Panc1 (cell line): ENCODE measurements at regions not wholly inside any gene's neighbourhood (a gene's known extent, or its start where the extent isn't known, plus 50 kb on each side); places are given as distances from the start of the nearest gene placed in this dataset.

ENCODE experiments used
- ATAC-seq: fragments of 200-7000 bp; cut with Tn5 transposase; 2 replicates; pipeline ENCODE4 v1.9.1; 2020; ENCODE audit warnings: mild to moderate bottlenecking, moderate library complexity
- BruUV-seq: library from RNA; stranded (reverse); fragments of 400-500 nt; replicated peaks from 2 replicates; lab custom pipeline; 2021; lab: Mats Ljungman, UMichigan
- CTCF ChIA-PET: fragments of 300-600 bp; sonication (Branson Sonifier 250); formaldehyde crosslinking; loops from one replicate; lab custom pipeline; 2022; ENCODE audit warnings: antibody characterized with exemption; lab: Charles Lee
- POLR2A ChIA-PET: fragments of 300-600 bp; sonication (Branson Sonifier 250); formaldehyde crosslinking; loops from one replicate; lab custom pipeline; 2022; ENCODE audit warnings: antibody characterized with exemption; lab: Charles Lee
- DNase-seq: peaks from one replicate; pipeline ENCODE4 v3.0.0-alpha.2; 2010; ENCODE audit warnings: low read depth, low spot score
- H3K27ac ChIP-seq: 2 replicates; pipeline ENCODE4 v1.5.1; 2011; ENCODE audit warnings: mild to moderate bottlenecking, low read length, inconsistent platforms
- H3K27me3 ChIP-seq: fragments of 200-500 bp; sonication (Bioruptor generic); 2 replicates; pipeline ENCODE4 v1.6.0; 2014; ENCODE audit warnings: low read length, inconsistent platforms; ENCODE audit not compliant: control insufficient read depth, insufficient read depth
- H3K36me3 ChIP-seq: fragments of 200-500 bp; sonication (Bioruptor generic); 2 replicates; pipeline ENCODE4 v1.5.1; 2014; ENCODE audit warnings: inconsistent platforms, mild to moderate bottlenecking, low read length, moderate library complexity; ENCODE audit not compliant: control insufficient read depth, insufficient read depth
- H3K4me1 ChIP-seq: 2 replicates; pipeline ENCODE4 v1.5.1; 2011; ENCODE audit warnings: inconsistent platforms, mild to moderate bottlenecking, low read length, moderate library complexity; ENCODE audit not compliant: control insufficient read depth, insufficient read depth
- H3K4me3 ChIP-seq, 2 experiments: 2 replicates each; pipeline ENCODE4 v1.5.1; 2011 to 2012; ENCODE audit warnings: low read depth in 2 of 2, low read length in 2 of 2, mild to moderate bottlenecking in 2 of 2, inconsistent platforms in 1 of 2, moderate library complexity in 1 of 2
- H3K9me3 ChIP-seq: fragments of 200-500 bp; sonication (Bioruptor generic); 2 replicates; pipeline ENCODE4 v1.5.1; 2014; ENCODE audit warnings: low read depth, mild to moderate bottlenecking, inconsistent platforms, low read length, moderate library complexity; ENCODE audit not compliant: control insufficient read depth, insufficient read depth
- CTCF ChIP-seq: fragments of 450-650 bp; IDR thresholded peaks from 2 replicates; pipeline ENCODE4 v1.5.1; 2017; ENCODE audit warnings: mild to moderate bottlenecking
- POLR2AphosphoS5 ChIP-seq: IDR thresholded peaks from 2 replicates; pipeline ENCODE4 v1.6.1; 2012; ENCODE audit warnings: mild to moderate bottlenecking, low read depth, low read length, moderate library complexity
- SIN3A ChIP-seq: IDR thresholded peaks from 2 replicates; pipeline ENCODE4 v1.6.1; 2012; ENCODE audit warnings: low read depth, mild to moderate bottlenecking, low read length, moderate library complexity, borderline replicate concordance; ENCODE audit not compliant: insufficient read depth
- TCF7L2 ChIP-seq: IDR thresholded peaks from 2 replicates; pipeline ENCODE4 v1.6.1; 2011; ENCODE audit warnings: mild to moderate bottlenecking, low read depth, low read length, inconsistent platforms
- in situ Hi-C: cut with HindIII; loops from 2 replicates; pipeline ENCODE4 v1.10.0; 2016; ENCODE audit warnings: low sequenced_read_pairs, low pct_unique_long_range_greater_than_20kb
- intact Hi-C: fragments of 100-400 bp; cut with micrococcal nuclease; formaldehyde crosslinking; loops from one replicate; pipeline ENCODE4 v1.10.0; 2022; ENCODE audit not compliant: unreplicated experiment
- TF ChIP-seq, protein P1 (sequence below), 2 experiments: IDR thresholded peaks; 2 replicates each; pipeline ENCODE4 v1.6.1; 2011 to 2012; ENCODE audit warnings: low read depth in 2 of 2, control low read depth in 1 of 2, low read length in 1 of 2, mild to moderate bottlenecking in 1 of 2, moderate library complexity in 1 of 2; ENCODE audit not compliant: insufficient read depth in 1 of 2

- no TSS peak for BruUV-seq
- TF ChIP-seq, protein P1, sequence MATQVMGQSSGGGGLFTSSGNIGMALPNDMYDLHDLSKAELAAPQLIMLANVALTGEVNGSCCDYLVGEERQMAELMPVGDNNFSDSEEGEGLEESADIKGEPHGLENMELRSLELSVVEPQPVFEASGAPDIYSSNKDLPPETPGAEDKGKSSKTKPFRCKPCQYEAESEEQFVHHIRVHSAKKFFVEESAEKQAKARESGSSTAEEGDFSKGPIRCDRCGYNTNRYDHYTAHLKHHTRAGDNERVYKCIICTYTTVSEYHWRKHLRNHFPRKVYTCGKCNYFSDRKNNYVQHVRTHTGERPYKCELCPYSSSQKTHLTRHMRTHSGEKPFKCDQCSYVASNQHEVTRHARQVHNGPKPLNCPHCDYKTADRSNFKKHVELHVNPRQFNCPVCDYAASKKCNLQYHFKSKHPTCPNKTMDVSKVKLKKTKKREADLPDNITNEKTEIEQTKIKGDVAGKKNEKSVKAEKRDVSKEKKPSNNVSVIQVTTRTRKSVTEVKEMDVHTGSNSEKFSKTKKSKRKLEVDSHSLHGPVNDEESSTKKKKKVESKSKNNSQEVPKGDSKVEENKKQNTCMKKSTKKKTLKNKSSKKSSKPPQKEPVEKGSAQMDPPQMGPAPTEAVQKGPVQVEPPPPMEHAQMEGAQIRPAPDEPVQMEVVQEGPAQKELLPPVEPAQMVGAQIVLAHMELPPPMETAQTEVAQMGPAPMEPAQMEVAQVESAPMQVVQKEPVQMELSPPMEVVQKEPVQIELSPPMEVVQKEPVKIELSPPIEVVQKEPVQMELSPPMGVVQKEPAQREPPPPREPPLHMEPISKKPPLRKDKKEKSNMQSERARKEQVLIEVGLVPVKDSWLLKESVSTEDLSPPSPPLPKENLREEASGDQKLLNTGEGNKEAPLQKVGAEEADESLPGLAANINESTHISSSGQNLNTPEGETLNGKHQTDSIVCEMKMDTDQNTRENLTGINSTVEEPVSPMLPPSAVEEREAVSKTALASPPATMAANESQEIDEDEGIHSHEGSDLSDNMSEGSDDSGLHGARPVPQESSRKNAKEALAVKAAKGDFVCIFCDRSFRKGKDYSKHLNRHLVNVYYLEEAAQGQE (IDR thresholded peaks at IDR 0.05; ENCODE audit: insufficient read depth in 1 of 2, low read depth in 2 of 2, low read length in 1 of 2): no peak
- TF ChIP-seq SIN3A: no peak
- no peak for TF ChIP-seq TCF7L2
- no peak for TF ChIP-seq CTCF
- no peak for TF ChIP-seq POLR2AphosphoS5
- no peak for ATAC-seq
- no peaks in the 10 kb centered on the region for H3K4me1 ChIP-seq
- no peak overlapping the region for H3K4me3 ChIP-seq
- intact Hi-C loops (no loop called here), in situ Hi-C loops (no loop called here)
- H3K9me3 ChIP-seq: no peaks in the 10 kb centered on the region
- ChIA-PET POLR2A (no interaction called here), CTCF (no interaction called here)
- H3K27ac ChIP-seq: no peak overlapping the region
- H3K27me3 ChIP-seq: no peaks in the 10 kb centered on the region
- no peak for DNase-seq
- no peaks in the 10 kb centered on the region for H3K36me3 ChIP-seq
Measured at GRCh38 chr18:38576349-38576748, 1010.8 kb upstream of the CELF4 start.

- Histone ChIP-seq H3K27ac (no peak overlapping the region), H3K4me3 (no peak overlapping the region), H3K9me3 (no peaks in the 10 kb centered on the region), H3K4me1 (no peaks in the 10 kb centered on the region), H3K27me3 (no peaks in the 10 kb centered on the region), H3K36me3 (no peaks in the 10 kb centered on the region)
- ATAC-seq (no peak), DNase-seq (no peak)
- in situ Hi-C loops: no loop called here
- intact Hi-C loops: no loop called here
- ChIA-PET CTCF (no interaction called here), POLR2A (no interaction called here)
- no TSS peak for BruUV-seq
- TF ChIP-seq POLR2AphosphoS5 (no peak), TCF7L2 (no peak), CTCF (no peak), SIN3A (no peak)
- TF ChIP-seq, protein P1 (IDR thresholded peaks at IDR 0.05; ENCODE audit: insufficient read depth in 1 of 2, low read depth in 2 of 2, low read length in 1 of 2): no peak
Measured at GRCh38 chr18:38575648-38576047, 1010.0 kb upstream of the CELF4 start.
